HG03520 (cell line): ENCODE measurements at regions not wholly inside any gene's neighbourhood (a gene's known extent, or its start where the extent isn't known, plus 50 kb on each side); places are given as distances from the start of the nearest gene placed in this dataset.
"Not testable (repeated sequence)": the region's sequence is repeated elsewhere in the genome, so short reads cannot be mapped to it uniquely, and the experiment has no call there.

ENCODE experiments used
- ATAC-seq: cut with Tn5 transposase; IDR thresholded peaks from one replicate; pipeline ENCODE4 v1.9.1; 2021; ENCODE audit warnings: mild to moderate bottlenecking, moderate library complexity; ENCODE audit not compliant: unreplicated experiment

GRCh38 chr4:189832528-189832927 lies 108.1 kb upstream of the FRG1 start:
- ATAC-seq, result no peak

GRCh38 chr4:189834616-189835015 lies 106.1 kb upstream of the FRG1 start:
- no peak for ATAC-seq

- no peak for ATAC-seq
Measured at GRCh38 chr4:189835505-189835904, 105.2 kb upstream of the FRG1 start.

GRCh38 chr4:189837471-189837870 lies 103.2 kb upstream of the FRG1 start:
- ATAC-seq, result no peak

- ATAC-seq, result no peak
Measured at GRCh38 chr4:189838821-189839497, 101.7 kb upstream of the FRG1 start.

- no peak for ATAC-seq
Measured at GRCh38 chr4:189840356-189840755, 100.3 kb upstream of the FRG1 start.

- ATAC-seq, result no peak
Measured at GRCh38 chr4:189843413-189844009, 97.2 kb upstream of the FRG1 start.

GRCh38 chr4:189845145-189845846 lies 95.4 kb upstream of the FRG1 start:
- ATAC-seq, result no peak

GRCh38 chr4:189846094-189846493 lies 94.6 kb upstream of the FRG1 start:
- ATAC-seq, result not testable (repeated sequence)

GRCh38 chr4:189846608-189847007 lies 94.1 kb upstream of the FRG1 start:
- ATAC-seq, result not testable (repeated sequence)

GRCh38 chr4:189848672-189849071 lies 92.0 kb upstream of the FRG1 start:
- not testable (repeated sequence) for ATAC-seq

- no peak for ATAC-seq
Measured at GRCh38 chr4:189850239-189850856, 90.3 kb upstream of the FRG1 start.

- no peak for ATAC-seq
Measured at GRCh38 chr4:189858435-189858834, 82.2 kb upstream of the FRG1 start.

- ATAC-seq, result no peak
Measured at GRCh38 chr4:189861101-189861500, 79.6 kb upstream of the FRG1 start.

- ATAC-seq, result no peak
Measured at GRCh38 chr4:189869236-189869635, 71.4 kb upstream of the FRG1 start.

GRCh38 chr4:189870511-189871234 lies 70.0 kb upstream of the FRG1 start:
- ATAC-seq, result no peak

GRCh38 chr4:189874591-189874990 lies 66.1 kb upstream of the FRG1 start:
- ATAC-seq, result no peak

GRCh38 chr4:189881190-189881589 lies 59.5 kb upstream of the FRG1 start:
- ATAC-seq, result not testable (repeated sequence)

- ATAC-seq, result not testable (repeated sequence)
Measured at GRCh38 chr4:189888407-189888806, 52.3 kb upstream of the FRG1 start.
